ENCODE measurements at regions not wholly inside any gene's neighbourhood (a gene's known extent, or its start where the extent isn't known, plus 50 kb on each side); places are given as distances from the start of the nearest gene placed in this dataset.

GRCh38 chr1:157404614-157405013, 147.7 kb downstream of the FCRL5 start:
- no peak overlapping the region for H3K27ac ChIP-seq (ENCODE audit: insufficient read depth, low read depth, low read length)
- no peaks in the 10 kb centered on the region for H3K36me3 ChIP-seq (ENCODE audit: control insufficient read depth in 2 of 2, extremely low read depth in 1 of 2, insufficient read depth in 2 of 2, low read length in 2 of 2)
- CTCF ChIA-PET: interaction anchor here (1.4 kb wide), 1 partner anchor 14 kb away, joined by 8 read pairs; no protein-coding TSS in a partner anchor
- peaks cover 11% of the 10 kb centered on the region for H3K4me1 ChIP-seq (ENCODE audit: control insufficient read depth, extremely low read depth, insufficient read depth, low read length)
- POLR2A ChIA-PET: no interaction called here
- no peak overlapping the region for H2AFZ ChIP-seq (ENCODE audit: low read depth, low read length)
- H3K79me2 ChIP-seq (ENCODE audit: control insufficient read depth, insufficient read depth, low read length): no peaks in the 10 kb centered on the region
- FAIRE-seq (no peak), DNase-seq (ENCODE audit: low read depth, low spot score) (no peak)
- dilution Hi-C loops (cut with MboI; ENCODE audit: extremely low pct_ligation_motif_present, low sequenced_read_pairs): no loop called here
- no peak overlapping the region for H3K4me2 ChIP-seq (ENCODE audit: insufficient read depth, low read length)
- H3K9me1 ChIP-seq (replicated peaks; ENCODE audit: control insufficient read depth, extremely low read depth, insufficient read depth, low read length): no peaks in the 10 kb centered on the region
- intact Hi-C loops (cut with micrococcal nuclease): no loop called here
- no peak overlapping the region for H3K9ac ChIP-seq (replicated peaks; ENCODE audit: extremely low read depth, insufficient read depth, low read length)
- H3K9me3 ChIP-seq (replicated peaks; ENCODE audit: control insufficient read depth, insufficient read depth, low read length): no peaks in the 10 kb centered on the region
- no peaks in the 10 kb centered on the region for H4K20me1 ChIP-seq (replicated peaks; ENCODE audit: control insufficient read depth, extremely low read depth, insufficient read depth, low read length)
- TF ChIP-seq POLR2AphosphoS5 (IDR thresholded peaks at IDR 0.05; ENCODE audit: insufficient read depth, low read depth, low read length) (no peak), MYC (IDR thresholded peaks at IDR 0.05; ENCODE audit: low read depth, low read length) (no peak), GATA2 (IDR thresholded peaks at IDR 0.05; ENCODE audit: insufficient read depth, insufficient read length, low read depth, low read length) (no peak), CTCF (IDR thresholded peaks at IDR 0.05; ENCODE audit: extremely low read depth in 1 of 2, insufficient read depth in 1 of 2, low read depth in 1 of 2, low read length in 2 of 2) (no peak), FOS (IDR thresholded peaks at IDR 0.05; ENCODE audit: borderline replicate concordance, insufficient read depth, low read length) (no peak), POLR2A (IDR thresholded peaks at IDR 0.05; ENCODE audit: low read depth, low read length) (no peak), EZH2 (IDR thresholded peaks at IDR 0.05; ENCODE audit: borderline replicate concordance, low read depth, low read length, severe bottlenecking) (no peak), MAX (IDR thresholded peaks at IDR 0.05; ENCODE audit: insufficient read depth, insufficient read length) (no peak), JUN (IDR thresholded peaks at IDR 0.05; ENCODE audit: borderline replicate concordance, insufficient read depth, insufficient read length, low read depth) (no peak)
- no peak overlapping the region for H3K4me3 ChIP-seq (replicated peaks in 1 of 3; ENCODE audit: insufficient read depth in 1 of 3, low read depth in 1 of 3, low read length in 3 of 3)
- H3K27me3 ChIP-seq (ENCODE audit: control insufficient read depth in 2 of 2, insufficient read depth in 2 of 2, low read length in 2 of 2): no peaks in the 10 kb centered on the region
- no TSS peak for BruUV-seq (replicated peaks)

Measured in endothelial cell of umbilical vein (primary cell).